Activated CD4-positive, alpha-beta memory T cell treated with anti-CD3 and anti-CD28 coated beads, Interleukin-2, amount 10 ng/mL, durations not matched to agents 7 days and 5 days (primary cell): ENCODE measurements at regions not wholly inside any gene's neighbourhood (a gene's known extent, or its start where the extent isn't known, plus 50 kb on each side); places are given as distances from the start of the nearest gene placed in this dataset.

Experiments used
- CTCF ChIA-PET: fragments of 350-600 bp; sonication (Branson Sonifier 250); formaldehyde crosslinking; loops from one replicate; lab custom pipeline; 2021; ENCODE audit warnings: antibody characterized with exemption, inconsistent platforms; lab: Charles Lee
- POLR2A ChIA-PET: fragments of 350-600 bp; sonication (Branson Sonifier 250); formaldehyde crosslinking; loops from one replicate; lab custom pipeline; 2021; ENCODE audit warnings: antibody characterized with exemption; lab: Charles Lee
- DNase-seq: peaks from one replicate; pipeline ENCODE4 v3.0.0-alpha.2; 2020
- H3K27ac Mint-ChIP-seq: one replicate; pipeline ENCODE4 v1.8.0; 2021; ENCODE audit warnings: mild to moderate bottlenecking, mixed read lengths
- H3K27me3 Mint-ChIP-seq: one replicate; pipeline ENCODE4 v1.8.0; 2021; ENCODE audit warnings: mixed read lengths
- H3K36me3 Mint-ChIP-seq: one replicate; pipeline ENCODE4 v1.8.0; 2021; ENCODE audit warnings: low read depth, mixed read lengths
- H3K4me1 Mint-ChIP-seq: one replicate; pipeline ENCODE4 v1.8.0; 2021; ENCODE audit warnings: mixed read lengths
- H3K4me3 Mint-ChIP-seq: one replicate; pipeline ENCODE4 v1.8.0; 2021; ENCODE audit warnings: mild to moderate bottlenecking, mixed read lengths
- H3K9me3 Mint-ChIP-seq: one replicate; pipeline ENCODE4 v1.8.0; 2021; ENCODE audit warnings: mixed read lengths

DNA sequence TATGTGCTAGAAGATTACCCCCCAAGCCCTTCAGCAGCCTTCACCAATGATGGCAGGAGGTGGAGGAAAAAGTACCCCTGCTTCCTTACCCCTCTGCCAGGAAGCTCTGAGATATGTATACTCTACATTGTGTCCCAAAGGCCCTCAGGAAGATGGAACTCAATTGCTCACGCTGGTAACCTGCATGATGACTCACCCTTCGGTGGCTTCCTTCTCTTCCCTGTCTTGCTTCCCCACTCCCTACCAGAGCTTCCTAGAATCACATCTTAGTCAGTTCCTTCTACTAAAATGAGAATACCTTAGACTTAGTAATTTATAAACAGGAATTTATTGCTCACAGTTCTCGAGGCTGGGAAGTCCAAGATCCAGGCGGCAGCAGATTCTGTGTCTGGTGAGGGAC is 405.6 kb downstream of the TYW1 start:
- no peaks in the 10 kb centered on the region for H3K4me1 Mint-ChIP-seq
- no peak overlapping the region for H3K4me3 Mint-ChIP-seq
- H3K36me3 Mint-ChIP-seq: no peaks in the 10 kb centered on the region
- H3K9me3 Mint-ChIP-seq: no peaks in the 10 kb centered on the region
- no peak for DNase-seq
- ChIA-PET POLR2A (no interaction called here), CTCF (no interaction called here)
- H3K27me3 Mint-ChIP-seq: no peaks in the 10 kb centered on the region
- no peak overlapping the region for H3K27ac Mint-ChIP-seq

DNA sequence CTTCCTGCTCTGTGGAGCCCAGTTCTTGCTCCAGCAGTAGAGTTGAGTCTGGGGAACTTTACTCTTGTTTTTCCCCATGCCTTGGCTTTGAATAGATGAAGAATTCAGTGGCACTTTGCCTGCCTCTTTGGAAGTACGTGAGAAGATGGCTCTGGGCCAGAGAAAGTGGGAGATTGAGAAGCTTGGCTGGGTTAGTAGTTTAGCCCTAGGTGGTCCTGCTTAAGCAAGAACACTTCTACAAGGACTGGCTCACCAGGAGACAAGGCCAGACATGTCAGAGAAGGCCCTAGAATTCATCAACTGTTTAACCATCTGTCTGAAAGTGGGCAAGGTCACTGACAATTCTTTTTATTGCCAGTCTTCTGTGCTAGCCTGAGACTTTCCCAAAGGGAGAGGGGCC is 410.3 kb downstream of the TYW1 start:
- ChIA-PET POLR2A (no interaction called here), CTCF (no interaction called here)
- no peaks in the 10 kb centered on the region for H3K27me3 Mint-ChIP-seq
- H3K36me3 Mint-ChIP-seq: no peaks in the 10 kb centered on the region
- no peak overlapping the region for H3K27ac Mint-ChIP-seq
- no peak overlapping the region for H3K4me3 Mint-ChIP-seq
- H3K4me1 Mint-ChIP-seq: no peaks in the 10 kb centered on the region
- peaks cover 2% of the 10 kb centered on the region for H3K9me3 Mint-ChIP-seq
- DNase-seq: no peak

GRCh38 chr7:67407392-67408071 is 410.9 kb downstream of the TYW1 start:
- ChIA-PET CTCF (no interaction called here), POLR2A (no interaction called here)
- Mint-ChIP-seq H3K27ac (no peak overlapping the region), H3K9me3 (peaks cover 2% of the 10 kb centered on the region), H3K4me1 (no peaks in the 10 kb centered on the region), H3K4me3 (no peak overlapping the region), H3K36me3 (no peaks in the 10 kb centered on the region), H3K27me3 (no peaks in the 10 kb centered on the region)
- no peak for DNase-seq

GRCh38 chr7:67408109-67408508 is 411.5 kb downstream of the TYW1 start:
- no peaks in the 10 kb centered on the region for H3K27me3 Mint-ChIP-seq
- ChIA-PET POLR2A (no interaction called here), CTCF (no interaction called here)

GRCh38 chr7:67413670-67414069 is 417.0 kb downstream of the TYW1 start:
- CTCF ChIA-PET: no interaction called here
- no peaks in the 10 kb centered on the region for H3K4me1 Mint-ChIP-seq
- DNase-seq: no peak
- POLR2A ChIA-PET: no interaction called here
- no peak overlapping the region for H3K27ac Mint-ChIP-seq
- peaks cover 17% of the 10 kb centered on the region for H3K9me3 Mint-ChIP-seq
- H3K4me3 Mint-ChIP-seq: no peak overlapping the region
- H3K36me3 Mint-ChIP-seq: no peaks in the 10 kb centered on the region
- H3K27me3 Mint-ChIP-seq: no peaks in the 10 kb centered on the region

More at GRCh38 chr7:67408109-67408508, 411.5 kb downstream of the TYW1 start:
- no peak overlapping the region for H3K27ac Mint-ChIP-seq
- H3K4me3 Mint-ChIP-seq: no peak overlapping the region
- DNase-seq: no peak
- no peaks in the 10 kb centered on the region for H3K4me1 Mint-ChIP-seq
- peaks cover 2% of the 10 kb centered on the region for H3K9me3 Mint-ChIP-seq
- no peaks in the 10 kb centered on the region for H3K36me3 Mint-ChIP-seq

DNA sequence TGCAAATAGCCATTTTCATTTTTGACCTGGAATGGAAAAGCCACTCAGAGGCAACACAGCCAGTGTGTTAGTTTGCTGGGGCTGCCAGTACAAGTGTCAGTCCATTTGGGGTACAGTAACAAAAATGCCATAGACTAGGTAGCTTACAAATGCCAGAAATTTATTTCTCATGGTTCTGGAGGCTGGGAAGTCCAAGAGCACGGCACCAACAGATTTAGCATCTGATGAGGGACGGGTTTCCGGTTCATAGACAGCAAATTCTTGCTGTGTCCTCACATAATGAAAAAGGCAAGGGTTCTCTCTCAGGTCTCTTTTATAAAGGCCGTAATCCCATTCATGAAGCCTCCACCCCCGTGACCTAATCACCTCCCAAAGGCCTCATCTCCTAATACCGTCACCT is 418.2 kb downstream of the TYW1 start:
- no peaks in the 10 kb centered on the region for H3K4me1 Mint-ChIP-seq
- peaks cover 19% of the 10 kb centered on the region for H3K9me3 Mint-ChIP-seq
- no peaks in the 10 kb centered on the region for H3K27me3 Mint-ChIP-seq
- no peak for DNase-seq
- ChIA-PET POLR2A (no interaction called here), CTCF (no interaction called here)
- no peak overlapping the region for H3K4me3 Mint-ChIP-seq
- no peaks in the 10 kb centered on the region for H3K36me3 Mint-ChIP-seq
- H3K27ac Mint-ChIP-seq: no peak overlapping the region

DNA sequence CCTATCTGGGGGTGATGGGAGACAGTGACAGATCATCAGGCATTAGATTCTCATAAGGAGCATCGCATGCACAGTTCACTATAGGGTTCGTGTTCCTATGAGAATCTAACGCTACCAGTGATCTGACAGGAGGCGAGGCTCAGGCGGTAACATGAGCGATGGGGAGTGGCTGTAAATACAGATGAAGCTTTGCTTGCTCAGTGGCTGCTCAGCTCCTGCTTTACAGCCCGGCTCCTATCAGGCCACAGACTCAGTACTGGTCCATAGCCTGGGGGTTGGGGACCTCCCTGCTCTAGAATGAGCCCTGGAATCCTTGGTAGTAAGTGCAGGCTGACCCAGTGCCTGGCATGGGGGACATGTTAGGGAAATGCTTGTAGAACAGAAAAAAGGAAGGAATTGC is 426.0 kb downstream of the TYW1 start:
- Mint-ChIP-seq H3K36me3 (no peaks in the 10 kb centered on the region), H3K9me3 (peaks cover 4% of the 10 kb centered on the region), H3K4me3 (no peak overlapping the region), H3K4me1 (no peaks in the 10 kb centered on the region), H3K27me3 (no peaks in the 10 kb centered on the region), H3K27ac (no peak overlapping the region)
- ChIA-PET POLR2A (no interaction called here), CTCF (no interaction called here)
- DNase-seq: no peak

DNA sequence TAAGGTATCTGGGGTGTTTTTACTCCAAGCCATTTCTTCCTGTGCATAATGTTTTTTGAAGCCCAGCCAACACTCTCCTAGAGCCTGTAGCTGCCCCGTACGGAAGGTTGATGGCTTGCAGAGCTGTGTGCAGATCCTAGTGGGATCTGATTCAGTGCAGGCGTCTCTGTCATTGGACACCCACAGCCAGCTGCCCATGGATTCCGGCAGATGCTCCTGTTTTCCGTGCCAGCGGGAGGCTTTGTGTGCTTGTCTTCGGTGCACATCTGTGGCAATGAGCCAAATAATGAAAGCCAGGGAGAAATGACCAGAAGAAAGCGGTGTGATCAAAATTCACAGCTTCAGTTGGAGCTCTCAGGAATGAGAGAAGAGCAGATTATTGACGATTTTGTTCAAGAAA is 426.4 kb downstream of the TYW1 start:
- H3K9me3 Mint-ChIP-seq: peaks cover 4% of the 10 kb centered on the region
- ChIA-PET POLR2A (no interaction called here), CTCF (no interaction called here)
- no peak overlapping the region for H3K27ac Mint-ChIP-seq
- DNase-seq: no peak
- no peaks in the 10 kb centered on the region for H3K27me3 Mint-ChIP-seq
- no peak overlapping the region for H3K4me3 Mint-ChIP-seq
- H3K4me1 Mint-ChIP-seq: no peaks in the 10 kb centered on the region
- no peaks in the 10 kb centered on the region for H3K36me3 Mint-ChIP-seq

- Mint-ChIP-seq H3K27ac (no peak overlapping the region), H3K4me3 (no peak overlapping the region), H3K9me3 (no peaks in the 10 kb centered on the region), H3K4me1 (no peaks in the 10 kb centered on the region), H3K36me3 (no peaks in the 10 kb centered on the region), H3K27me3 (no peaks in the 10 kb centered on the region)
- ChIA-PET POLR2A (no interaction called here), CTCF (no interaction called here)
- DNase-seq: no peak
Measured at GRCh38 chr7:67426654-67427053, 430.0 kb downstream of the TYW1 start.

DNA sequence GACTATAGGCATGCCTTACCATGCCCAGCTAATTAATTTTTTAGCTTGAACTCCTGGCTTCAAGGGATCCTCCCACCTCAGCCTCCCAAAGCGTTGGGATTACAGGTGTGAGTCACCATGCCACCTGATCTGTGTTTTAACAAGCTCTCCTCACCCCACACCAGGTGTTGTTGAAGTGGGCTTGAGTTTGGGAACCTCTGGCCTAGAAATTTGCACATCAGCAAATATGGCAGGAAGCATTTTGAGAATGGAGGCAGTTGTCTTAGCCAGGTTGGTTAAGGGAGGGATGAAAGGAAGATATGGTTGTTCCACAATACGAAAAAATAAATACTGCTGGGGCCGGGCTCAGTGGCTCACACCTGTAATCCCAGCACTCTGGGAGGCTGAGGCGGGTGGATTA is 433.1 kb downstream of the TYW1 start:
- H3K4me1 Mint-ChIP-seq: no peaks in the 10 kb centered on the region
- H3K27ac Mint-ChIP-seq: no peak overlapping the region
- no peaks in the 10 kb centered on the region for H3K27me3 Mint-ChIP-seq
- no peak overlapping the region for H3K4me3 Mint-ChIP-seq
- CTCF ChIA-PET: no interaction called here
- POLR2A ChIA-PET: no interaction called here
- DNase-seq: no peak
- peaks cover 7% of the 10 kb centered on the region for H3K9me3 Mint-ChIP-seq
- H3K36me3 Mint-ChIP-seq: no peaks in the 10 kb centered on the region

- POLR2A ChIA-PET: no interaction called here
- Mint-ChIP-seq H3K4me3 (no peak overlapping the region), H3K27me3 (no peaks in the 10 kb centered on the region), H3K9me3 (peaks cover 7% of the 10 kb centered on the region), H3K36me3 (no peaks in the 10 kb centered on the region), H3K4me1 (no peaks in the 10 kb centered on the region), H3K27ac (no peak overlapping the region)
- CTCF ChIA-PET: no interaction called here
- DNase-seq: no peak
Measured at GRCh38 chr7:67432536-67433234, 436.1 kb downstream of the TYW1 start.

GRCh38 chr7:67435894-67436535 is 439.4 kb downstream of the TYW1 start:
- H3K36me3 Mint-ChIP-seq: no peaks in the 10 kb centered on the region
- H3K27me3 Mint-ChIP-seq: no peaks in the 10 kb centered on the region
- DNase-seq: no peak
- no peaks in the 10 kb centered on the region for H3K4me1 Mint-ChIP-seq
- H3K27ac Mint-ChIP-seq: no peak overlapping the region
- H3K9me3 Mint-ChIP-seq: peaks cover 7% of the 10 kb centered on the region
- CTCF ChIA-PET: no interaction called here
- no peak overlapping the region for H3K4me3 Mint-ChIP-seq
- POLR2A ChIA-PET: no interaction called here

GRCh38 chr7:67438198-67438882 is 441.7 kb downstream of the TYW1 start:
- no peaks in the 10 kb centered on the region for H3K36me3 Mint-ChIP-seq
- no peaks in the 10 kb centered on the region for H3K4me1 Mint-ChIP-seq
- POLR2A ChIA-PET: no interaction called here
- H3K27ac Mint-ChIP-seq: no peak overlapping the region
- CTCF ChIA-PET: no interaction called here
- H3K9me3 Mint-ChIP-seq: peaks cover 6% of the 10 kb centered on the region
- DNase-seq: no peak
- H3K4me3 Mint-ChIP-seq: no peak overlapping the region
- H3K27me3 Mint-ChIP-seq: no peaks in the 10 kb centered on the region
